Dendritic cell treated with granulocyte-macrophage colony-stimulating factor and Interleukin-4, amounts not matched to agents 40 ng/mL and 50 ng/mL, for 4 days (primary cell): ENCODE measurements at regions not wholly inside any gene's neighbourhood (a gene's known extent, or its start where the extent isn't known, plus 50 kb on each side); places are given as distances from the start of the nearest gene placed in this dataset.

ENCODE experiments used
- H3K27ac Mint-ChIP-seq: one replicate; pipeline ENCODE4 v1.8.0; 2022; ENCODE audit warnings: mild to moderate bottlenecking, mixed read lengths
- H3K27me3 Mint-ChIP-seq: one replicate; pipeline ENCODE4 v1.8.0; 2022; ENCODE audit warnings: mild to moderate bottlenecking, mixed read lengths
- H3K36me3 Mint-ChIP-seq: one replicate; pipeline ENCODE4 v1.8.0; 2022; ENCODE audit warnings: low read depth, mixed read lengths
- H3K4me1 Mint-ChIP-seq: one replicate; pipeline ENCODE4 v1.8.0; 2022; ENCODE audit warnings: low read depth, mixed read lengths
- H3K4me3 Mint-ChIP-seq: one replicate; pipeline ENCODE4 v1.8.0; 2022; ENCODE audit warnings: mild to moderate bottlenecking, moderate library complexity, mixed read lengths
- H3K9me3 Mint-ChIP-seq: one replicate; pipeline ENCODE4 v1.8.0; 2022; ENCODE audit warnings: mixed read lengths
- intact Hi-C: fragments of 100-400 bp; cut with micrococcal nuclease; formaldehyde crosslinking; loops from one replicate; pipeline ENCODE4 v1.15.0; 2022

GRCh38 chr4:162659716-162660115, 495.9 kb upstream of the FSTL5 start:
- Mint-ChIP-seq H3K4me1 (no peaks in the 10 kb centered on the region), H3K27ac (no peak overlapping the region), H3K4me3 (no peak overlapping the region), H3K36me3 (no peaks in the 10 kb centered on the region), H3K9me3 (peaks cover 2% of the 10 kb centered on the region), H3K27me3 (no peaks in the 10 kb centered on the region)
- intact Hi-C loops = no loop called here

- Mint-ChIP-seq H3K9me3 (no peaks in the 10 kb centered on the region), H3K4me1 (no peaks in the 10 kb centered on the region), H3K36me3 (no peaks in the 10 kb centered on the region), H3K27me3 (no peaks in the 10 kb centered on the region), H3K4me3 (no peak overlapping the region), H3K27ac (no peak overlapping the region)
- intact Hi-C loops = no loop called here
These were observed 494.2 kb upstream of the FSTL5 start for GRCh38 chr4:162657966-162658365.

- Mint-ChIP-seq H3K27ac (no peak overlapping the region), H3K9me3 (no peaks in the 10 kb centered on the region), H3K4me3 (no peak overlapping the region), H3K4me1 (no peaks in the 10 kb centered on the region), H3K36me3 (no peaks in the 10 kb centered on the region), H3K27me3 (no peaks in the 10 kb centered on the region)
- intact Hi-C loops = no loop called here
These were observed 486.4 kb upstream of the FSTL5 start for GRCh38 chr4:162650166-162650565.

GRCh38 chr4:162645381-162645780, 481.6 kb upstream of the FSTL5 start:
- intact Hi-C loops = no loop called here
- Mint-ChIP-seq H3K27me3 (no peaks in the 10 kb centered on the region), H3K36me3 (no peaks in the 10 kb centered on the region), H3K9me3 (peaks cover 16% of the 10 kb centered on the region), H3K27ac (no peak overlapping the region), H3K4me1 (no peaks in the 10 kb centered on the region), H3K4me3 (no peak overlapping the region)

GRCh38 chr4:162644346-162644745, 480.5 kb upstream of the FSTL5 start:
- intact Hi-C loops = no loop called here
- H3K9me3 Mint-ChIP-seq = peaks cover 26% of the 10 kb centered on the region
- H3K27me3 Mint-ChIP-seq = no peaks in the 10 kb centered on the region
- H3K4me1 Mint-ChIP-seq = no peaks in the 10 kb centered on the region
- no peaks in the 10 kb centered on the region for H3K36me3 Mint-ChIP-seq
- H3K4me3 Mint-ChIP-seq = no peak overlapping the region
- no peak overlapping the region for H3K27ac Mint-ChIP-seq

- H3K27ac Mint-ChIP-seq = no peak overlapping the region
- H3K4me3 Mint-ChIP-seq = no peak overlapping the region
- H3K27me3 Mint-ChIP-seq = no peaks in the 10 kb centered on the region
- peaks cover 26% of the 10 kb centered on the region for H3K9me3 Mint-ChIP-seq
- H3K36me3 Mint-ChIP-seq = no peaks in the 10 kb centered on the region
- H3K4me1 Mint-ChIP-seq = no peaks in the 10 kb centered on the region
- intact Hi-C loops = no loop called here
These were observed 476.4 kb upstream of the FSTL5 start for GRCh38 chr4:162640152-162640551.

- no peak overlapping the region for H3K27ac Mint-ChIP-seq
- no peaks in the 10 kb centered on the region for H3K36me3 Mint-ChIP-seq
- intact Hi-C loops = no loop called here
- H3K4me3 Mint-ChIP-seq = no peak overlapping the region
- H3K27me3 Mint-ChIP-seq = no peaks in the 10 kb centered on the region
- H3K9me3 Mint-ChIP-seq = peaks cover 6% of the 10 kb centered on the region
- no peaks in the 10 kb centered on the region for H3K4me1 Mint-ChIP-seq
These were observed 470.6 kb upstream of the FSTL5 start for GRCh38 chr4:162634390-162634789.

- Mint-ChIP-seq H3K36me3 (no peaks in the 10 kb centered on the region), H3K27me3 (no peaks in the 10 kb centered on the region), H3K9me3 (no peaks in the 10 kb centered on the region), H3K27ac (no peak overlapping the region), H3K4me1 (no peaks in the 10 kb centered on the region), H3K4me3 (no peak overlapping the region)
- intact Hi-C loops = no loop called here
These were observed 458.9 kb upstream of the FSTL5 start for GRCh38 chr4:162622664-162623063.

- Mint-ChIP-seq H3K27me3 (no peaks in the 10 kb centered on the region), H3K4me1 (no peaks in the 10 kb centered on the region), H3K4me3 (no peak overlapping the region), H3K36me3 (no peaks in the 10 kb centered on the region), H3K9me3 (peaks cover 23% of the 10 kb centered on the region), H3K27ac (no peak overlapping the region)
- intact Hi-C loops = no loop called here
These were observed 446.3 kb upstream of the FSTL5 start for GRCh38 chr4:162610116-162610515.

GRCh38 chr4:162586266-162586665, 422.5 kb upstream of the FSTL5 start:
- Mint-ChIP-seq H3K27ac (no peak overlapping the region), H3K4me1 (no peaks in the 10 kb centered on the region)
- intact Hi-C loops = no loop called here

GRCh38 chr4:162582180-162582579, 418.4 kb upstream of the FSTL5 start:
- Mint-ChIP-seq H3K9me3 (no peaks in the 10 kb centered on the region), H3K4me3 (no peak overlapping the region), H3K27ac (no peak overlapping the region), H3K4me1 (no peaks in the 10 kb centered on the region), H3K27me3 (no peaks in the 10 kb centered on the region), H3K36me3 (no peaks in the 10 kb centered on the region)
- intact Hi-C loops = no loop called here

More at GRCh38 chr4:162586266-162586665, 422.5 kb upstream of the FSTL5 start:
- no peaks in the 10 kb centered on the region for H3K27me3 Mint-ChIP-seq
- H3K36me3 Mint-ChIP-seq = no peaks in the 10 kb centered on the region
- H3K9me3 Mint-ChIP-seq = no peaks in the 10 kb centered on the region
- no peak overlapping the region for H3K4me3 Mint-ChIP-seq

GRCh38 chr4:162565730-162566129, 401.9 kb upstream of the FSTL5 start:
- Mint-ChIP-seq H3K9me3 (no peaks in the 10 kb centered on the region), H3K27ac (no peak overlapping the region), H3K4me3 (no peak overlapping the region), H3K36me3 (no peaks in the 10 kb centered on the region), H3K4me1 (no peaks in the 10 kb centered on the region), H3K27me3 (no peaks in the 10 kb centered on the region)
- intact Hi-C loops = no loop called here

GRCh38 chr4:162560073-162560472, 396.3 kb upstream of the FSTL5 start:
- Mint-ChIP-seq H3K4me3 (no peak overlapping the region), H3K4me1 (no peaks in the 10 kb centered on the region), H3K9me3 (no peaks in the 10 kb centered on the region), H3K27me3 (no peaks in the 10 kb centered on the region), H3K36me3 (no peaks in the 10 kb centered on the region), H3K27ac (no peak overlapping the region)
- intact Hi-C loops = no loop called here

GRCh38 chr4:162557516-162558106, 393.8 kb upstream of the FSTL5 start:
- H3K4me3 Mint-ChIP-seq = no peak overlapping the region
- H3K36me3 Mint-ChIP-seq = no peaks in the 10 kb centered on the region
- no peaks in the 10 kb centered on the region for H3K4me1 Mint-ChIP-seq
- no peak overlapping the region for H3K27ac Mint-ChIP-seq
- no peaks in the 10 kb centered on the region for H3K27me3 Mint-ChIP-seq
- no peaks in the 10 kb centered on the region for H3K9me3 Mint-ChIP-seq
- intact Hi-C loops = no loop called here

GRCh38 chr4:162535121-162535520, 371.3 kb upstream of the FSTL5 start:
- intact Hi-C loops = no loop called here
- Mint-ChIP-seq H3K27ac (no peak overlapping the region), H3K9me3 (peaks cover 8% of the 10 kb centered on the region), H3K27me3 (no peaks in the 10 kb centered on the region), H3K4me3 (no peak overlapping the region), H3K36me3 (no peaks in the 10 kb centered on the region), H3K4me1 (no peaks in the 10 kb centered on the region)
